GM18519 (cell line): ENCODE measurements at regions not wholly inside any gene's neighbourhood (a gene's known extent, or its start where the extent isn't known, plus 50 kb on each side); places are given as distances from the start of the nearest gene placed in this dataset.
"Not testable (repeated sequence)": the region's sequence is repeated elsewhere in the genome, so short reads cannot be mapped to it uniquely, and the experiment has no call there.

Experiments
- ATAC-seq: cut with Tn5 transposase; IDR thresholded peaks from one replicate; pipeline ENCODE4 v1.9.1; 2021; ENCODE audit warnings: mild to moderate bottlenecking, moderate library complexity; ENCODE audit not compliant: unreplicated experiment, low FRiP score

- ATAC-seq = not testable (repeated sequence)
Measured at GRCh38 chr9:42239445-42240260, 56.2 kb downstream of the SPATA31A6 start.

GRCh38 chr9:42240261-42240579 lies 56.8 kb downstream of the SPATA31A6 start:
- ATAC-seq = not testable (repeated sequence)

- not testable (repeated sequence) for ATAC-seq
Measured at GRCh38 chr9:42243211-42243610, 59.8 kb downstream of the SPATA31A6 start.

- ATAC-seq = not testable (repeated sequence)
Measured at GRCh38 chr9:42243822-42244221, 60.4 kb downstream of the SPATA31A6 start.

GRCh38 chr9:42268729-42269128 lies 85.3 kb downstream of the SPATA31A6 start:
- ATAC-seq = not testable (repeated sequence)

- not testable (repeated sequence) for ATAC-seq
Measured at GRCh38 chr9:42269171-42269570, 85.7 kb downstream of the SPATA31A6 start.

GRCh38 chr9:42273191-42273590 lies 89.7 kb downstream of the SPATA31A6 start:
- not testable (repeated sequence) for ATAC-seq

- ATAC-seq = no peak
Measured at GRCh38 chr9:42275141-42275540, 91.7 kb downstream of the SPATA31A6 start.

GRCh38 chr9:42282531-42283178 lies 99.2 kb downstream of the SPATA31A6 start:
- ATAC-seq = not testable (repeated sequence)

GRCh38 chr9:42283179-42283543 lies 99.7 kb downstream of the SPATA31A6 start:
- not testable (repeated sequence) for ATAC-seq

- ATAC-seq = not testable (repeated sequence)
Measured at GRCh38 chr9:42286145-42286845, 102.8 kb downstream of the SPATA31A6 start.

- ATAC-seq = not testable (repeated sequence)
Measured at GRCh38 chr9:42288002-42288864, 104.8 kb downstream of the SPATA31A6 start.

GRCh38 chr9:42288865-42289229 lies 105.4 kb downstream of the SPATA31A6 start:
- not testable (repeated sequence) for ATAC-seq

GRCh38 chr9:42300124-42300523 lies 116.7 kb downstream of the SPATA31A6 start:
- not testable (repeated sequence) for ATAC-seq

GRCh38 chr9:42306625-42307024 lies 123.2 kb downstream of the SPATA31A6 start:
- ATAC-seq = not testable (repeated sequence)

GRCh38 chr9:42307449-42307848 lies 124.0 kb downstream of the SPATA31A6 start:
- not testable (repeated sequence) for ATAC-seq

- not testable (repeated sequence) for ATAC-seq
Measured at GRCh38 chr9:42310972-42311371, 127.5 kb downstream of the SPATA31A6 start.

GRCh38 chr9:42316026-42316425 lies 132.6 kb downstream of the SPATA31A6 start:
- not testable (repeated sequence) for ATAC-seq

- ATAC-seq = not testable (repeated sequence)
Measured at GRCh38 chr9:42317677-42318076, 134.2 kb downstream of the SPATA31A6 start.

GRCh38 chr9:42323084-42323809 lies 139.8 kb downstream of the SPATA31A6 start:
- ATAC-seq = not testable (repeated sequence)
